COLO668 (cell line): ENCODE measurements at regions not wholly inside any gene's neighbourhood (a gene's known extent, or its start where the extent isn't known, plus 50 kb on each side); places are given as distances from the start of the nearest gene placed in this dataset.
"Not testable (repeated sequence)": the region's sequence is repeated elsewhere in the genome, so short reads cannot be mapped to it uniquely, and the experiment has no call there.

ENCODE experiments used
- DNase-seq: peaks from one replicate; lab custom pipeline; 2025; ENCODE audit not compliant: unreplicated experiment; lab: John Stamatoyannopoulos, UW

- no peak for DNase-seq
Measured at GRCh38 chrX:13955975-13956374, 73.7 kb downstream of the GEMIN8 start.

DNA sequence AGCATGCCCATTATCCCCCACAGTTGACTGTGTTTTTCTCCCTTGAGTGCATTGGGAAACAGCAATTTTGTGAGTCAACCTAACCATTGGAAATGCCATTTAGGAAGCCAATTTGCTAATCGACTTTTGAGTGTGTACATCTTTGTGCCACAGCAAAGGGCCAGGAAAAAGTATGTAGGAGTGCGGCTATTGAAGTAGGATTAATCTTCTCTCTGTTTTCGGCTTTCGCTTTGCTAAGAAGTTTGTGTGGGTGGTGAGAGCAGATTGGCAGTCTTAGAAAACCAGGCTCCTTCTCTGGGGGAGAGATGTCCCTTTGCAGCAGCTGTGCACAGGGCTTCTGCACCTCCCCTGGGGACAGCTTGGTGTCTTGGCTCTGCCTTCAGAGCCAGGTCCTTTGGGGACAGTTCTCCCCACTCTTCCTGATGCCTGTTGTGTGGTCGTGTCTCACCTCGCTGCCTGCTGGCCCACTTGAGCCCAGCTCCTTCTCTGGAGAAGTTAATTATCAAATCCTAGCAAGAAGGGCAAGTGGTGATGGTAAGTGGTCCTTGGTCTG, 74.5 kb downstream of the GEMIN8 start:
- no peak for DNase-seq

DNA sequence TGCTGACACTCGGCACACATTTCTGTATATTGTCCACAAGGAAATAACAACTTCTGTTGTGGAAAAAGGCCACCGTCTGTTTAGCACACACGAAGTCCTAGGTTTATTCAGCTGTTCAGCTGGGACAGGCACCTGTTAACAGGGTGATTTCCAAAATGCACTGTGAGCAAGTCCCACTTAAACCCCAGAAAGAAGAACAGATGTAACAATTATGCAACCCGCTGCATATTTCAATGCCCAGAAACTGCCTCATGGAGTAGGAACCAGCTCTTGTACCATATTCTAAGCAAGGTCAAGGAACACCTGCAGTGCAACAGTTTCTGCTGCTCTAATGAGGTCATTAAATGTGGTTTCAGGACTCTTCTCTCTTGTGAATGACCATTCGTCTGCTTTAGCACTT, 77.1 kb downstream of the GEMIN8 start:
- peak; percentile 2 for DNase-seq

DNA sequence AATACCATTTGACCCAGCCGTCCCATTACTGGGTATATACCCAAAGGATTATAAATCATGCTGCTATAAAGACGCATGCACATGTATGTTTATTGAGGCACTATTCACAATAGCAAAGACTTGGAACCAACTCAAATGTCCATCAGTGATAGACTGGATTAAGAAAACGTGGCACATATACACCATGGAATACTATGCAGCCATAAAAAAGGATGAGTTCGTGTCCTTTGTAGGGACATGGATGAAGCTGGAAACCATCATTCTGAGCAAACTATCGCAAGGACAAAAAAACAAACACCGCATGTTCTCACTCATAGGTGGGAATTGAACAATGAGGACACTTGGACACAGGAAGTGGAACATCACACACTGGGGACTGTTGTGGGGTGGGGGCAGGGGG, 83.5 kb downstream of the GEMIN8 start:
- DNase-seq, result not testable (repeated sequence)

DNA sequence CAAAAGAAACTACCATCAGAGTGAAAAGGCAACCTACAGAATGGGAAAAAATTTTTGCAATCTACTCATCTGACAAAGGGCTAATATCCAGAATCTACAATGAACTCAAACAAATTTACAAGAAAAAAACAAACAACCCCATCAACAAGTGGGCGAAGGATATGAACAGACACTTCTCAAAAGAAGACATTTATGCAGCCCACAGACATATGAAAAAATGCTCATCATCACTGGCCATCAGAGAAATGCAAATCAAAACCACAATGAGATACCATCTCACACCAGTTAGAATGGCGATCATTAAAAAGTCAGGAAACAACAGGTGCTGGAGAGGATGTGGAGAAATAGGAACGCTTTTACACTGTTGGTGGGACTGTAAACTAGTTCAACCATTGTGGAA, 83.9 kb downstream of the GEMIN8 start:
- not testable (repeated sequence) for DNase-seq

GRCh38 chrX:13940671-13941070, 89.0 kb downstream of the GEMIN8 start:
- no peak for DNase-seq

- no peak for DNase-seq
Measured at GRCh38 chrX:13939741-13940597, 89.7 kb downstream of the GEMIN8 start.

GRCh38 chrX:13938829-13939530, 90.7 kb downstream of the GEMIN8 start:
- DNase-seq, result no peak

DNA sequence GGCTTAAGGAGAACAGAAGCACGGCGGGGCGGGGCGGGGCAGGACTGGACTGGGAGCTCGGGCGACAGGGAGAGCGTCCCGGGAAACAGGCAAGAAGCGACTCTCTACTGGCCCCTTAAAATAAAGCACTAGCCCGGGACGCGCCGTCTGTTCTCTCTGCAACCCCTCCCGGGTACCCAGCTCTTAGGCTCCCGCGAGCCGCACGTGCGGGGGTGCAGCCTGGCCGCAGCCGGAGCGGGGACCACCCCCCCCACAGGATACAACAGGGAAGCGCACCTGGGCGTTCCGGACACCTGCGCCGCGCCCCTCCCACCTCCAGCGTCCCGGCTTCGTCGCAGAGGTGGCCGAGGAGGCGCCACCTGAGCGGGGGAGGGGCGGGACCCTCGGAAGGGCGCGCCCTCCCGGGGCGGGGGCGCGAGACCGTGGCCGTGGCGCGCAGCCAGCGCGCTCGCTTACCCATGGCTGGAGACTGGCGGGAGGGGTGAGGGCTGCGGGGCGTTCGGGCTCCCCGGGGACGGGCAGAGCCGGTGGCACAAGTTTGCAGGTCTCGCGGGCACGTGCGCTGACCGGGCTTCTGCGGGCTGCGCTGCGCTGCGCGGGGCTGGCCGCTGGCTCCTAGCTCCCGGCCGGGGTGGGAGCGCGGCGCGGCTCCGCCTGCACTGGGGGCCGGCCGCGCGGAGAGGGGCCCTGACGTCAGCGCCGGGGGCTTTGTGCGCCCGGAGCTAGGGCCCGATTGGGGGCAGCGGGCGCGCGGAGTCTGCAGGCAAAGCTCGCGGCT, 91.5 kb downstream of the GEMIN8 start:
- DNase-seq, result peak; percentile 71

GRCh38 chrX:13937370-13938050, 92.2 kb downstream of the GEMIN8 start:
- DNase-seq, result peak; percentile 37

- no peak for DNase-seq
Measured at GRCh38 chrX:13936521-13937225, 93.0 kb downstream of the GEMIN8 start.

DNA sequence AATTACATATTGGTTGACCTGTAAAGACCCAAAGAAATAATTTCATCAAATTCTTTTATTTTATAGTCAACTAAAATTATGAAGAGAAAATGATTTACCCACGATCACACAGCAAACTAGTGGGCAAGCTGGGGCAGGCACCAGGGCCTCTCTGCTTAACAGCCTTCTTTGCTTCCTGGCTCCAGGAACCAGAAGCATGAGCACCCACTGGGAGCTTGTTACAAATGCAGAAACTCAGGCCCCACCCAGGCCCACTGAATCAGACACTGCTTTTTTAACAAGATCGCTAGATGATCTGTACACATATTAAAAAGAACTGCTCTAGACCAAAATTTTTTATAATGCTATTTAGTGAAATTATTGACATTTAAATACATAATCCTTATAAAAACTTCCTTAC, 95.0 kb downstream of the GEMIN8 start:
- DNase-seq, result no peak

DNA sequence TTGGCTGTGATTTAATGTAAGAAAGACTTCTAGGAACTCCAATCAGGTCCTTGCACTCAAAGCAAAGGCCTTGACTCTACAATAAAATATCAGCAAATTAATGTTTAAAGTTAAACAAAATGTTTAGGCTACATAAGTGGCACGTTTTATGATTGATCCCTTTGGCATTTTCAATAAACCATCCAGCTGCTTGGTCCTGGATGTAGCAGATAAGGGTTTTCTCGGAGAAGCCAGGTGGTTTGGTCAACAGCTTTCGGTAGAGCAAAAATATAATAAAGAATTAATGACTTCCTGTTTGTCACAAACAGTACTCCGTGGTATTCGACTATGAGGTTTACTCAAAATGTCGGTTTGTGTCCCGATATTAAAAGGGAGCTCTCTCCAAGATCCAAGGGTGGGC, 95.8 kb downstream of the GEMIN8 start:
- no peak for DNase-seq

- no peak for DNase-seq
Measured at GRCh38 chrX:13933352-13933751, 96.3 kb downstream of the GEMIN8 start.

GRCh38 chrX:13932416-13932815, 97.3 kb downstream of the GEMIN8 start:
- no peak for DNase-seq

- DNase-seq, result no peak
Measured at GRCh38 chrX:13927175-13927574, 102.5 kb downstream of the GEMIN8 start.

GRCh38 chrX:13923845-13924244, 105.8 kb downstream of the GEMIN8 start:
- DNase-seq, result peak; percentile 57

DNA sequence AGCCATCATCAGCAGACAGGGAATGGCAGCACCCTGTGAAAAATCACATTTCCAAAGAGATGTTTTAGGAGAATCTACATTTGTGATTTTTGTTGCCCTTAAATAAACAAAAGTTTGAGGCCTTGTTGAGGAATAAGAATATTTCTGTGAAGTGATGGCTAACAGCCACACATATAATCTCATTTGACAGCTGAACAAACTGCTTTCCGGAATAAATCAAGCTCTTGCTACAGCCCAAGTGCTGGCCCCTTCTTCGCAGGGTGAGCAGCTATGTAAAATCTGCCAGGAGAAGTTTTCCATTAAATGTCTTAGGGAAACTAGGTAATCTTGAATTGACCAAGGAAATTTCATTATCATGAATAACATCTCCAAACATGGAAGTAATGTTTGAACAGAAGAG, 106.4 kb upstream of the GPM6B start:
- no peak for DNase-seq

- DNase-seq, result no peak
Measured at GRCh38 chrX:13917507-13917906, 100.6 kb upstream of the GPM6B start.

DNA sequence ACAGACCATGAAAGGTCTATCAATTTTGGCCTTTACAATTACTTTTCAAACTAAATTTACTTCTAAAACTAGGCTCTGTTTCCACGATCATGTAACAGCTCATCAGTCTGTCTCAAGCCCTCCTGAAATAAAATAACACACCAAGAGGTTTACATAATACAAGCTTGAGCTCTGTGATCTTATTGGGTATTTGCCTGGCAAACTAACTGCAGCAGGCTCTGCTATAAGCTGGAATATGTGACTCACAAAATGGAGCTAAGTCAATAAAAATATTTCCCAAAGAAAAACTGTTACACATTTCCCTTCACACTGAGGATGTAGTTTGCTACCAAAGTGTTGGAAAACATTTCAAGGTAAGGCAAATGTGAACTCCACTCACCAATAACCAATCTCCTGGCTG, 94.7 kb upstream of the GPM6B start:
- no peak for DNase-seq
